Breast epithelium (tissue), 4 donors: ENCODE measurements at regions not wholly inside any gene's neighbourhood (a gene's known extent, or its start where the extent isn't known, plus 50 kb on each side); places are given as distances from the start of the nearest gene placed in this dataset.

Source experiments
- DNase-seq, 2 donors: peaks; one replicate each; pipeline ENCODE4 v3.0.0-alpha.2; 2019; ENCODE audit warnings: low spot score in 2 of 2
- H3K27ac ChIP-seq, 2 donors: fragments of 200-600 bp; sonication (generic) in 1 of 2; one replicate each; pipeline ENCODE4 v1.5.1; 2016 to 2019; ENCODE audit warnings: mild to moderate bottlenecking in 1 of 2
- H3K27me3 ChIP-seq, 2 donors: fragments of 200-600 bp; sonication (generic) in 1 of 2; one replicate each; pipeline versions ENCODE4 v1.5.1 to v1.6.0; 2017 to 2019; ENCODE audit warnings: control low read depth in 1 of 2, mild to moderate bottlenecking in 1 of 2
- H3K36me3 ChIP-seq: fragments of 200-600 bp; one replicate; pipeline ENCODE4 v1.5.1; 2019
- H3K4me1 ChIP-seq, 2 donors: fragments of 200-600 bp; sonication (generic); one replicate each; pipeline ENCODE4 v1.5.1; 2016 to 2019; ENCODE audit warnings: control low read depth in 1 of 2
- H3K4me3 ChIP-seq, 3 donors: fragments of 200-600 bp; sonication (generic); 1 replicate in 2 of 3; 2 replicates in 1 of 3; pipeline ENCODE4 v1.5.1; 2016 to 2019; ENCODE audit warnings: mild to moderate bottlenecking in 3 of 3, moderate library complexity in 2 of 3
- H3K9me3 ChIP-seq, 2 donors: fragments of 200-600 bp; sonication (generic) in 1 of 2; one replicate each; pipeline ENCODE4 v1.5.1; 2016 to 2019; ENCODE audit warnings: control low read depth in 1 of 2
- CTCF ChIP-seq, 3 donors: fragments of 450-650 bp; IDR thresholded peaks; one replicate each; pipeline ENCODE4 v1.5.1; 2016 to 2017; ENCODE audit warnings: antibody characterized with exemption in 3 of 3, mild to moderate bottlenecking in 3 of 3, moderate library complexity in 3 of 3
- POLR2A ChIP-seq: fragments of 450-650 bp; IDR thresholded peaks from one replicate; pipeline ENCODE4 v1.6.1; 2016; ENCODE audit warnings: antibody characterized with exemption, mild to moderate bottlenecking, moderate library complexity
- POLR2AphosphoS5 ChIP-seq, 3 donors: sonication (generic); formaldehyde crosslinking; IDR thresholded peaks; one replicate each; pipeline ENCODE4 v1.6.1; 2017; ENCODE audit warnings: antibody characterized with exemption in 3 of 3
- intact Hi-C: fragments of 100-400 bp; cut with DNase I; formaldehyde crosslinking; loops from one replicate; pipeline ENCODE4 v1.15.1; 2023; ENCODE audit warnings: low total_unique reads

GRCh38 chr6:95352064-95352795, 225.1 kb upstream of the MANEA start:
- H3K4me3 ChIP-seq = no peak overlapping the region

GRCh38 chr6:95354551-95354950, 222.8 kb upstream of the MANEA start:
- Histone ChIP-seq H3K27me3 (no peaks in the 10 kb centered on the region), H3K4me1 (no peaks in the 10 kb centered on the region), H3K4me3 (no peak overlapping the region), H3K36me3 (no peaks in the 10 kb centered on the region), H3K27ac (no peak overlapping the region), H3K9me3 (no peaks in the 10 kb centered on the region)
- no peak for DNase-seq
- intact Hi-C loops = no loop called here
- no peak for TF ChIP-seq CTCF (IDR thresholded peaks at IDR 0.05)

More at GRCh38 chr6:95352064-95352795, 225.1 kb upstream of the MANEA start:
- intact Hi-C loops = no loop called here
- Histone ChIP-seq H3K36me3 (no peaks in the 10 kb centered on the region), H3K27me3 (no peaks in the 10 kb centered on the region), H3K9me3 (no peaks in the 10 kb centered on the region), H3K4me1 (no peaks in the 10 kb centered on the region), H3K27ac (no peak overlapping the region)
- TF ChIP-seq CTCF (IDR thresholded peaks at IDR 0.05) = no peak
- TF ChIP-seq POLR2A = no peak
- TF ChIP-seq POLR2AphosphoS5 (IDR thresholded peaks at IDR 0.05) = no peak
- DNase-seq = no peak

DNA sequence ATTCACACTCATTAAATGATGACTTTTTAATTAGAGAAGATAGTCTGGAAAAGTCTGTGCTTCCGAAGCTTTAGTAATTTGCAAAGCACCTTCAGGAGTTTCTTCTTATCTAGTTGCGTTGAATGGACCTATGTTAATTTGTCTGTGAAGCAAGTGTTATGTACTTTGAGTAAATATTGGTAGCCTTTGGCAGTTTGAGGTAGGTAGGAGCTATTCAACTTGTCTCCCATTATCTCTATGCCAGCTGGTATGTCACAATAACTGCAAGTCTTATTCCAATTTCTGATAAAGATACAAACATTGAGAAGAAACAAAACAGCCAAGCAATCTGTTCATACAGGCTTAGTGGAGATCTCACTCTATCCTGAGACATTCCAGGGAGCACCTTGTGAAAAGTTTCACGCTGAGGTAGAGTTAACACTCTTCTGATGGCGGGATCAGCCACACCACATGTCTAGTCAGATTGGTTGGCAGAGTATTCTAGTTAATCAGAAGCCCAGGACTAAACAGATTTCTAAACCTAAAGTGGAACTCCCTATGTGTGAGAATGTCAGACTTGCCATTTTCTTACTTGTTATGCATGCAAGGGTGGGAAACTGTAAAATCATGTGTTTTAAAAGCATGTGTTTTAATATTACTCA, 219.8 kb upstream of the MANEA start:
- Histone ChIP-seq H3K27ac (no peak overlapping the region), H3K4me1 (no peaks in the 10 kb centered on the region), H3K4me3 (no peak overlapping the region), H3K27me3 (no peaks in the 10 kb centered on the region), H3K9me3 (no peaks in the 10 kb centered on the region), H3K36me3 (no peaks in the 10 kb centered on the region)
- intact Hi-C loops = no loop called here
- TF ChIP-seq POLR2A = no peak
- no peak for TF ChIP-seq POLR2AphosphoS5 (IDR thresholded peaks at IDR 0.05)
- no peak for TF ChIP-seq CTCF (IDR thresholded peaks at IDR 0.05)
- DNase-seq = no peak

DNA sequence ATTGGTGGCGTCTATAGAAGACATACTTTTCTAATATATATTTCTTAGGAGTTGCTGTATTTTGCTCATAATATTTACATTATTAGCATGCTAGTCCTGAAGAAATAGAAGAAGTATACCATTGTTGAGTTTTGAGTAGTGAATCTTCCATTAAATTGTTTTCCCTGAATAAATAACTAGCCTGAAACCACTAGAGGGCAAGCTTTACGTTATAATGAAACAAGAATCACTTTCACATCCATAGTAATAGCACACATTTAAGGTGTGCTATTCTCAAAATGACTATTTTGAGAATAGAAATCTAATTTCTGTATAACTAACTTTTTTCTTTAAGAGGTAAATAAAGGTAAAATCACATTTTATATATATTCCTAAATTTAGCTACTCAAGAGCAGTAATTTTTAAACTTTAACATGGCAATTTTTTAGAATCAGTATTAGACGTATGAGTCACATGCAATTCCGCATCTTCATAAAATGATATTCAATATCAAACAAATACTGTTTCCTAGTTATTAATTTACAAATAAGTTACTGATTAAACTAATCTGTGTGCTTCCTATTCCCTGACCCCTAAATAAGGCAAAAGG, 213.2 kb upstream of the MANEA start:
- no peaks in the 10 kb centered on the region for H3K9me3 ChIP-seq
- intact Hi-C loops = no loop called here
- no peak overlapping the region for H3K27ac ChIP-seq
- H3K4me3 ChIP-seq = no peak overlapping the region
- H3K4me1 ChIP-seq = no peaks in the 10 kb centered on the region
- TF ChIP-seq CTCF (IDR thresholded peaks at IDR 0.05) = no peak
- no peak for TF ChIP-seq POLR2A
- no peak for TF ChIP-seq POLR2AphosphoS5 (IDR thresholded peaks at IDR 0.05)
- no peaks in the 10 kb centered on the region for H3K27me3 ChIP-seq
- H3K36me3 ChIP-seq = no peaks in the 10 kb centered on the region
- DNase-seq = no peak

DNA sequence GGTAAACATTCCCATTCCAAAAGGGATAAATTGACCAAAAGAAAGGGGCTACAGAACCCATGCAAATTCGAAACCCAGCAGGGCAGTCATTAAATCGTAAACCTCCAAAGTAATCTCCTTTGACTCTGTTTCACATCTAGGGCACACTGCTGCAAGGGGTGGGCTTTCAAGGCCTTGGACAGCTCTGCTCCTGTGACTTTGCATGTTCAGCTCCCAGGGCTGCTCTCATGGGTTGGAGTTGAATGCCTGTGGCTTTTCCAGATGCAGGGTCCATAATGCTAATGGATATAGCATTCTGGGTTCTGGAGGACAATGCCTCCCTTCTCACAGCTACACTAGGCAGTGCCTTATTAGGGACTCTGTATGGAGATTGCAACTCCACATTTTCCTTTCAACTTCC, 211.9 kb upstream of the MANEA start:
- H3K4me1 ChIP-seq = no peaks in the 10 kb centered on the region

More for the DNA sequence above, 211.9 kb upstream of the MANEA start:
- no peaks in the 10 kb centered on the region for H3K9me3 ChIP-seq
- no peaks in the 10 kb centered on the region for H3K36me3 ChIP-seq
- intact Hi-C loops = no loop called here
- no peak for TF ChIP-seq CTCF (IDR thresholded peaks at IDR 0.05)
- no peak overlapping the region for H3K27ac ChIP-seq
- no peaks in the 10 kb centered on the region for H3K27me3 ChIP-seq
- H3K4me3 ChIP-seq = no peak overlapping the region
- DNase-seq = no peak
